OCI-LY1 (cell line): ENCODE measurements at regions not wholly inside any gene's neighbourhood (a gene's known extent, or its start where the extent isn't known, plus 50 kb on each side); places are given as distances from the start of the nearest gene placed in this dataset.
A peak's percentile ranks its signal among the peaks of the same experiment; 100 is the strongest.

ENCODE experiments used
- H2AFZ ChIP-seq: fragments of 200-600 bp; sonication (generic), shearing (Covaris generic); 2 replicates; pipeline ENCODE4 v1.6.0; 2014; ENCODE audit warnings: antibody characterized with exemption, mild to moderate bottlenecking, low read length
- H3F3A ChIP-seq: fragments of 200-600 bp; sonication (generic), shearing (Covaris generic); 2 replicates; pipeline ENCODE4 v1.6.0; 2014; ENCODE audit warnings: mild to moderate bottlenecking, antibody characterized with exemption, low read length, moderate library complexity; ENCODE audit not compliant: insufficient read depth
- H3K27ac ChIP-seq: fragments of 200-600 bp; sonication (generic); 2 replicates; pipeline ENCODE4 v1.5.1; 2014; ENCODE audit warnings: low read length, mixed run types, mild to moderate bottlenecking, low read depth; ENCODE audit not compliant: poor library complexity, severe bottlenecking
- H3K27me3 ChIP-seq: fragments of 200-600 bp; sonication (generic); 2 replicates; pipeline ENCODE4 v1.6.0; 2014; ENCODE audit warnings: antibody characterized with exemption, mild to moderate bottlenecking, low read length, moderate library complexity; ENCODE audit not compliant: insufficient read depth
- H3K36me3 ChIP-seq: fragments of 200-600 bp; sonication (generic); 2 replicates; pipeline ENCODE4 v1.6.1; 2014; ENCODE audit warnings: mild to moderate bottlenecking, antibody characterized with exemption, low read length, moderate library complexity, mixed read lengths; ENCODE audit not compliant: insufficient read depth
- H3K4me1 ChIP-seq: fragments of 200-600 bp; sonication (generic); 2 replicates; pipeline ENCODE4 v1.5.1; 2014; ENCODE audit warnings: mild to moderate bottlenecking, low read length, moderate library complexity; ENCODE audit not compliant: insufficient read depth, severe bottlenecking
- H3K4me2 ChIP-seq: fragments of 200-600 bp; sonication (generic), shearing (Covaris generic); 2 replicates; pipeline ENCODE4 v1.6.1; 2014; ENCODE audit warnings: low read length
- H3K4me3 ChIP-seq: fragments of 200-600 bp; sonication (generic); 2 replicates; pipeline ENCODE4 v1.5.1; 2014; ENCODE audit warnings: low read length, low read depth, mild to moderate bottlenecking, mixed read lengths; ENCODE audit not compliant: poor library complexity, severe bottlenecking
- H3K79me2 ChIP-seq: fragments of 200-600 bp; shearing (Covaris generic); 2 replicates; pipeline ENCODE4 v1.6.1; 2016; ENCODE audit warnings: mixed run types, low read length, mixed read lengths; ENCODE audit not compliant: insufficient read depth
- H3K9ac ChIP-seq: fragments of 200-600 bp; sonication (generic), shearing (Covaris generic); 2 replicates; pipeline ENCODE4 v1.6.1; 2014; ENCODE audit warnings: mild to moderate bottlenecking, low read length, mixed read lengths
- H3K9me2 ChIP-seq: fragments of 200-600 bp; sonication (generic), shearing (Covaris generic); 2 replicates; pipeline ENCODE4 v1.6.1; 2014; ENCODE audit warnings: low read depth, mild to moderate bottlenecking, low read length, mixed read lengths
- H3K9me3 ChIP-seq: fragments of 200-600 bp; shearing (Covaris generic); 2 replicates; pipeline ENCODE4 v1.6.1; 2014; ENCODE audit warnings: low read length, mixed read lengths
- H4K20me1 ChIP-seq: fragments of 200-600 bp; sonication (generic), shearing (Covaris generic); 2 replicates; pipeline ENCODE4 v1.6.0; 2016; ENCODE audit warnings: mild to moderate bottlenecking, low read length; ENCODE audit not compliant: insufficient read depth
- EZH2 ChIP-seq: fragments of 200-600 bp; sonication (generic), shearing (Covaris generic); IDR thresholded peaks from 2 replicates; pipeline ENCODE4 v1.8.0; 2017; ENCODE audit warnings: borderline replicate concordance, mixed run types, mild to moderate bottlenecking, antibody characterized with exemption, low read length, moderate library complexity, mixed read lengths
- TF ChIP-seq, protein P1 (sequence below): fragments of 200-600 bp; sonication (generic), shearing (Covaris generic); IDR thresholded peaks from 2 replicates; pipeline ENCODE4 v1.5.1; 2017; ENCODE audit warnings: mild to moderate bottlenecking, antibody characterized with exemption, low read length, moderate library complexity, mixed read lengths

GRCh38 chr3:102059145-102059943, 210.0 kb downstream of the NFKBIZ start:
- Histone ChIP-seq H4K20me1 (no peaks in the 10 kb centered on the region), H3F3A (no peaks in the 10 kb centered on the region)

DNA sequence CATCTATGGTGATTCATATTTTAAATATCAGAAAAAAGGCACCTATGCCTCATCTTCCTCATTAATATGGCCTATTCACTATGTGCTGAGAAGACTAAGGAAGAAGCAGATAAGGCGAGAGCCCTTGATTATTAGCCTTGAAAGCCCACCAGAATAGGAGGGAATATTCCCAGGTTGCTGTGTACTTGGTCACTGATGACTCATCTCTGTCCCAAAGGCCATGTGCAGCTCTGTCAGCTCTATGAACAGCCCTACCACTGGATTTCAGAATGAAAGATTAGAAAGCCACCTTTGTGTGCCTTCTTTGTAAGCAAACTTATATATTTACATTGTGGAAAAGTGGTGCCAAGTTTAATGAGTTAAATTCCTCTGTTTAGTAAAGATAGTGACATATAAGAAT, 211.5 kb downstream of the NFKBIZ start:
- no peak overlapping the region for H3K4me2 ChIP-seq
- no peaks in the 10 kb centered on the region for H3K27me3 ChIP-seq
- no peaks in the 10 kb centered on the region for H3K9me2 ChIP-seq
- no peak overlapping the region for H3K9ac ChIP-seq
- peaks cover 18% of the 10 kb centered on the region for H3K4me1 ChIP-seq
- no peak overlapping the region for H2AFZ ChIP-seq
- no peak overlapping the region for H3K27ac ChIP-seq
- no peaks in the 10 kb centered on the region for H3K36me3 ChIP-seq
- no peak overlapping the region for H3K4me3 ChIP-seq
- no peak for TF ChIP-seq EZH2
- TF ChIP-seq, protein P1, sequence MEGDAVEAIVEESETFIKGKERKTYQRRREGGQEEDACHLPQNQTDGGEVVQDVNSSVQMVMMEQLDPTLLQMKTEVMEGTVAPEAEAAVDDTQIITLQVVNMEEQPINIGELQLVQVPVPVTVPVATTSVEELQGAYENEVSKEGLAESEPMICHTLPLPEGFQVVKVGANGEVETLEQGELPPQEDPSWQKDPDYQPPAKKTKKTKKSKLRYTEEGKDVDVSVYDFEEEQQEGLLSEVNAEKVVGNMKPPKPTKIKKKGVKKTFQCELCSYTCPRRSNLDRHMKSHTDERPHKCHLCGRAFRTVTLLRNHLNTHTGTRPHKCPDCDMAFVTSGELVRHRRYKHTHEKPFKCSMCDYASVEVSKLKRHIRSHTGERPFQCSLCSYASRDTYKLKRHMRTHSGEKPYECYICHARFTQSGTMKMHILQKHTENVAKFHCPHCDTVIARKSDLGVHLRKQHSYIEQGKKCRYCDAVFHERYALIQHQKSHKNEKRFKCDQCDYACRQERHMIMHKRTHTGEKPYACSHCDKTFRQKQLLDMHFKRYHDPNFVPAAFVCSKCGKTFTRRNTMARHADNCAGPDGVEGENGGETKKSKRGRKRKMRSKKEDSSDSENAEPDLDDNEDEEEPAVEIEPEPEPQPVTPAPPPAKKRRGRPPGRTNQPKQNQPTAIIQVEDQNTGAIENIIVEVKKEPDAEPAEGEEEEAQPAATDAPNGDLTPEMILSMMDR = no peak
- H3F3A ChIP-seq = no peaks in the 10 kb centered on the region
- no peaks in the 10 kb centered on the region for H3K9me3 ChIP-seq
- H3K79me2 ChIP-seq = no peaks in the 10 kb centered on the region
- no peaks in the 10 kb centered on the region for H4K20me1 ChIP-seq

More at GRCh38 chr3:102059145-102059943, 210.0 kb downstream of the NFKBIZ start:
- Histone ChIP-seq H3K79me2 (no peaks in the 10 kb centered on the region), H3K9ac (no peak overlapping the region), H3K9me3 (no peaks in the 10 kb centered on the region), H2AFZ (no peak overlapping the region), H3K4me1 (peaks cover 18% of the 10 kb centered on the region), H3K4me3 (no peak overlapping the region), H3K27me3 (no peaks in the 10 kb centered on the region), H3K27ac (peak overlapping the region; percentile 59), H3K36me3 (no peaks in the 10 kb centered on the region), H3K4me2 (no peak overlapping the region), H3K9me2 (no peaks in the 10 kb centered on the region)
- TF ChIP-seq, protein P1 = no peak
- no peak for TF ChIP-seq EZH2

DNA sequence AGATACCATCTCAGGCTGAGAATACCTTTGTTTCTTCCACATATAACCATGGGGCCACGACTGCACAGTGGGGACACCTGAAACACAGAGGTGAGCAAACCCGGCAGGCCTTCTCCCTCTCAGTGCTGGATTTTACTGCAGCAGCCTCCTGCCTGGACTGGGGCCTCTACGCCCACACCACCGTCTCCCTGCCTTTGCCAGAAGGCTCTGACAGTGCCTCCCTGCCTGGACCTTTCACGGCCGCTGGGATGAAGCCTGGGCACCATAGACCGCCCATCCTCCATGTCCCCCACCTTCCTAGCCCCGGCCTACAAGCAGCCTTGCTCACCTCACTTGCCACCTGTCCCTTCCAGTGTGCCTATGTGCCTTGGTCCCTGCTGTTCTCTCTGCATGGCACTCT, 214.3 kb downstream of the NFKBIZ start:
- Histone ChIP-seq H3K4me2 (no peak overlapping the region), H3F3A (no peaks in the 10 kb centered on the region), H3K4me1 (peaks cover 7% of the 10 kb centered on the region), H3K9me2 (no peaks in the 10 kb centered on the region), H3K79me2 (no peaks in the 10 kb centered on the region), H2AFZ (no peak overlapping the region), H4K20me1 (no peaks in the 10 kb centered on the region), H3K36me3 (no peaks in the 10 kb centered on the region), H3K9ac (no peak overlapping the region), H3K27me3 (no peaks in the 10 kb centered on the region), H3K27ac (no peak overlapping the region), H3K4me3 (no peak overlapping the region), H3K9me3 (no peaks in the 10 kb centered on the region)
- TF ChIP-seq EZH2 = no peak
- TF ChIP-seq, protein P1 = no peak
